ENCODE measurements at regions not wholly inside any gene's neighbourhood (a gene's known extent, or its start where the extent isn't known, plus 50 kb on each side); places are given as distances from the start of the nearest gene placed in this dataset.
"Not testable (repeated sequence)": the region's sequence is repeated elsewhere in the genome, so short reads cannot be mapped to it uniquely, and the experiment has no call there.

GRCh38 chr2:210956101-210956500, 399.7 kb downstream of the CPS1 start:
- intact Hi-C loops (cut with micrococcal nuclease) = no loop called here

- intact Hi-C loops (cut with micrococcal nuclease) = no loop called here
Measured at GRCh38 chr2:210961249-210961648, 404.9 kb downstream of the CPS1 start.

- intact Hi-C loops (cut with micrococcal nuclease) = no loop called here
Measured at GRCh38 chr2:210963386-210963785, 407.0 kb downstream of the CPS1 start.

- intact Hi-C loops (cut with micrococcal nuclease) = no loop called here
Measured at GRCh38 chr2:210964141-210964764, 407.9 kb downstream of the CPS1 start.

GRCh38 chr2:210965472-210965871, 409.1 kb downstream of the CPS1 start:
- intact Hi-C loops (cut with micrococcal nuclease) = no loop called here

- intact Hi-C loops (cut with micrococcal nuclease) = no loop called here
Measured at GRCh38 chr2:210966330-210966729, 409.9 kb downstream of the CPS1 start.

GRCh38 chr2:210971431-210971830, 415.0 kb downstream of the CPS1 start:
- intact Hi-C loops (cut with micrococcal nuclease) = no loop called here

GRCh38 chr2:210986806-210987205, 430.4 kb downstream of the CPS1 start:
- intact Hi-C loops (cut with micrococcal nuclease) = not testable (repeated sequence)

- intact Hi-C loops (cut with micrococcal nuclease) = no loop called here
Measured at GRCh38 chr2:210991107-210991506, 434.7 kb downstream of the CPS1 start.

- intact Hi-C loops (cut with micrococcal nuclease) = no loop called here
Measured at GRCh38 chr2:210994104-210994503, 437.7 kb downstream of the CPS1 start.

- intact Hi-C loops (cut with micrococcal nuclease) = no loop called here
Measured at GRCh38 chr2:210997373-210997772, 441.0 kb downstream of the CPS1 start.

- intact Hi-C loops (cut with micrococcal nuclease) = no loop called here
Measured at GRCh38 chr2:210998334-210998733, 441.9 kb downstream of the CPS1 start.

- intact Hi-C loops (cut with micrococcal nuclease) = no loop called here
Measured at GRCh38 chr2:211014376-211014775, 458.0 kb downstream of the CPS1 start.

- intact Hi-C loops (cut with micrococcal nuclease) = no loop called here
Measured at GRCh38 chr2:211014906-211015305, 458.5 kb downstream of the CPS1 start.

GRCh38 chr2:211025089-211025488, 468.7 kb downstream of the CPS1 start:
- intact Hi-C loops (cut with micrococcal nuclease) = not testable (repeated sequence)

- intact Hi-C loops (cut with micrococcal nuclease) = no loop called here
Measured at GRCh38 chr2:211026109-211026508, 469.7 kb downstream of the CPS1 start.

GRCh38 chr2:211027976-211028375, 471.6 kb downstream of the CPS1 start:
- intact Hi-C loops (cut with micrococcal nuclease) = no loop called here

GRCh38 chr2:211033765-211034164, 477.4 kb downstream of the CPS1 start:
- intact Hi-C loops (cut with micrococcal nuclease) = loop anchor here (2.0 kb wide), 1 partner anchor 589 kb away; no protein-coding TSS in a partner anchor

GRCh38 chr2:211035548-211036185, 479.3 kb downstream of the CPS1 start:
- intact Hi-C loops (cut with micrococcal nuclease) = loop anchor here (1.0 to 5.0 kb wide), 5 partner anchors 372 to 591 kb away; no protein-coding TSS in a partner anchor

GRCh38 chr2:211045025-211045424, 488.6 kb downstream of the CPS1 start:
- intact Hi-C loops (cut with micrococcal nuclease) = no loop called here

GRCh38 chr2:211049321-211050018, 493.1 kb downstream of the CPS1 start:
- intact Hi-C loops (cut with micrococcal nuclease) = no loop called here

- intact Hi-C loops (cut with micrococcal nuclease) = no loop called here
Measured at GRCh38 chr2:211055438-211055837, 499.0 kb downstream of the CPS1 start.
